HG03045 (cell line): ENCODE measurements at regions not wholly inside any gene's neighbourhood (a gene's known extent, or its start where the extent isn't known, plus 50 kb on each side); places are given as distances from the start of the nearest gene placed in this dataset.
"Not testable (repeated sequence)": the region's sequence is repeated elsewhere in the genome, so short reads cannot be mapped to it uniquely, and the experiment has no call there.

Experiments used
- ATAC-seq: cut with Tn5 transposase; IDR thresholded peaks from one replicate; pipeline ENCODE4 v1.9.1; 2021; ENCODE audit warnings: mild to moderate bottlenecking, moderate library complexity; ENCODE audit not compliant: unreplicated experiment

- ATAC-seq, result no peak
Measured at GRCh38 chr12:19896534-19896933, 457.2 kb downstream of the AEBP2 start.

- ATAC-seq, result no peak
Measured at GRCh38 chr12:19897900-19898408, 458.7 kb downstream of the AEBP2 start.

GRCh38 chr12:19901841-19902240 is 462.5 kb downstream of the AEBP2 start:
- ATAC-seq, result no peak

GRCh38 chr12:19904819-19905218 is 463.5 kb upstream of the PDE3A start:
- ATAC-seq, result no peak

GRCh38 chr12:19908830-19909229 is 459.5 kb upstream of the PDE3A start:
- ATAC-seq, result no peak

GRCh38 chr12:19909418-19909817 is 458.9 kb upstream of the PDE3A start:
- no peak for ATAC-seq

- no peak for ATAC-seq
Measured at GRCh38 chr12:19910681-19911080, 457.7 kb upstream of the PDE3A start.

GRCh38 chr12:19912991-19913390 is 455.3 kb upstream of the PDE3A start:
- no peak for ATAC-seq

GRCh38 chr12:19915392-19916195 is 452.7 kb upstream of the PDE3A start:
- no peak for ATAC-seq

- no peak for ATAC-seq
Measured at GRCh38 chr12:19916196-19916753, 452.1 kb upstream of the PDE3A start.

GRCh38 chr12:19916974-19917373 is 451.4 kb upstream of the PDE3A start:
- no peak for ATAC-seq

GRCh38 chr12:19921716-19922115 is 446.6 kb upstream of the PDE3A start:
- ATAC-seq, result not testable (repeated sequence)

GRCh38 chr12:19922717-19923116 is 445.6 kb upstream of the PDE3A start:
- no peak for ATAC-seq

GRCh38 chr12:19924360-19924759 is 444.0 kb upstream of the PDE3A start:
- no peak for ATAC-seq

GRCh38 chr12:19925841-19926240 is 442.5 kb upstream of the PDE3A start:
- ATAC-seq, result no peak

- ATAC-seq, result no peak
Measured at GRCh38 chr12:19926266-19926665, 442.1 kb upstream of the PDE3A start.

- no peak for ATAC-seq
Measured at GRCh38 chr12:19927661-19928060, 440.7 kb upstream of the PDE3A start.

- ATAC-seq, result no peak
Measured at GRCh38 chr12:19932413-19932812, 435.9 kb upstream of the PDE3A start.

GRCh38 chr12:19933924-19934323 is 434.4 kb upstream of the PDE3A start:
- ATAC-seq, result no peak

GRCh38 chr12:19937161-19937560 is 431.2 kb upstream of the PDE3A start:
- no peak for ATAC-seq

- ATAC-seq, result no peak
Measured at GRCh38 chr12:19938031-19938430, 430.3 kb upstream of the PDE3A start.

- ATAC-seq, result no peak
Measured at GRCh38 chr12:19938491-19938890, 429.8 kb upstream of the PDE3A start.
